ENCODE measurements at regions not wholly inside any gene's neighbourhood (a gene's known extent, or its start where the extent isn't known, plus 50 kb on each side); places are given as distances from the start of the nearest gene placed in this dataset.

- Histone ChIP-seq H3K4me3 (no peak overlapping the region), H3K36me3 (no peaks in the 10 kb centered on the region), H3K27ac (no peak overlapping the region), H3K4me1 (no peaks in the 10 kb centered on the region), H3K27me3 (peaks cover 0 to 22% (median 0%) of the 10 kb centered on the region in 7 donors), H3K9me3 (no peaks in the 10 kb centered on the region)
- TF ChIP-seq CTCF (IDR thresholded peaks at IDR 0.05) = no peak
- intact Hi-C loops (cut with DNase I) = no loop called here
- ATAC-seq (no peak), DNase-seq (no peak)
- WGBS, 2 donors = 61 to 63% methylated on average over 23 of the region's 23 CpGs
Measured at GRCh38 chr2:59249441-59250306, 1008.5 kb upstream of the FANCL start.

GRCh38 chr2:59239146-59239545, 998.0 kb upstream of the FANCL start:
- Histone ChIP-seq H3K27me3 (peaks cover 0 to 5% (median 0%) of the 10 kb centered on the region in 7 donors), H3K4me3 (no peak overlapping the region), H3K36me3 (no peaks in the 10 kb centered on the region), H3K9me3 (no peaks in the 10 kb centered on the region), H3K4me1 (no peaks in the 10 kb centered on the region), H3K27ac (no peak overlapping the region)
- ATAC-seq = no peak
- no peak for DNase-seq
- TF ChIP-seq CTCF (IDR thresholded peaks at IDR 0.05) = no peak
- intact Hi-C loops (cut with DNase I) = no loop called here
- 67 to 68% methylated on average over 4 of the region's 4 CpGs for WGBS, 2 donors

GRCh38 chr2:59237311-59237710, 996.2 kb upstream of the FANCL start:
- Histone ChIP-seq H3K4me1 (no peaks in the 10 kb centered on the region), H3K9me3 (no peaks in the 10 kb centered on the region), H3K27me3 (no peaks in the 10 kb centered on the region), H3K4me3 (no peak overlapping the region), H3K36me3 (no peaks in the 10 kb centered on the region), H3K27ac (no peak overlapping the region)
- intact Hi-C loops (cut with DNase I) = no loop called here
- TF ChIP-seq CTCF (IDR thresholded peaks at IDR 0.05) = no peak
- ATAC-seq (no peak), DNase-seq (no peak)
- 73 to 79% methylated on average over 2 of the region's 2 CpGs for WGBS, 2 donors

GRCh38 chr2:59236723-59237122, 995.6 kb upstream of the FANCL start:
- Histone ChIP-seq H3K36me3 (no peaks in the 10 kb centered on the region), H3K27me3 (no peaks in the 10 kb centered on the region), H3K9me3 (no peaks in the 10 kb centered on the region), H3K4me1 (no peaks in the 10 kb centered on the region), H3K4me3 (no peak overlapping the region), H3K27ac (no peak overlapping the region)
- intact Hi-C loops (cut with DNase I) = no loop called here
- WGBS, 2 donors = 78 to 80% methylated on average over 5 of the region's 5 CpGs
- ATAC-seq (no peak), DNase-seq (no peak)
- TF ChIP-seq CTCF (IDR thresholded peaks at IDR 0.05) = no peak

Measured in heart right ventricle (tissue), 16 donors.